NT2/D1 (cell line): ENCODE measurements at regions not wholly inside any gene's neighbourhood (a gene's known extent, or its start where the extent isn't known, plus 50 kb on each side); places are given as distances from the start of the nearest gene placed in this dataset.

ENCODE experiments used
- SUZ12 ChIP-seq: IDR thresholded peaks from 2 replicates; pipeline ENCODE4 v1.6.1; 2011; ENCODE audit not compliant: insufficient read length, insufficient read depth; ENCODE audit errors: extremely low read depth
- YY1 ChIP-seq: IDR thresholded peaks from 2 replicates; pipeline ENCODE4 v1.6.1; 2011; ENCODE audit not compliant: insufficient read length, insufficient read depth
- ZNF274 ChIP-seq: IDR thresholded peaks from 2 replicates; pipeline ENCODE4 v1.6.1; 2011; ENCODE audit warnings: mild to moderate bottlenecking, low read depth, low read length

DNA sequence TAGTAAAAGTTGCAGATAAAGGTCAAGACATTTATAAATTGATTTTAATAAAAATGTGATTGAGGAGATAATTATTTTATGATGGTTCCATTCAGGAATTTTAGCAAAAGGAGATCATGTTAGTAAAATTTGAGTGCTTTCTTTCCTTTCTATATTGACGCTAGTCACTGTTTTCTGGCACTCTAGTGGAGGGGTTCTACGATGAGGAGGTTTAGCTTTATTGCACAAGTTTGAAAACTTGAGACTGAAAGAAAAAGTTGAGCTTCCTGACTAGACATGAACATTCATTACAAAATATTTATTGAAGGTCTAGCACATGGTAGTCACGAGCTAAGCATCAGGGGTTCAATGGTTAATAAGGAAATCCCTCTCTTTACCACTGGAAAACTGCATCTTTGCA, 336.1 kb downstream of the SNAPC1 start:
- TF ChIP-seq SUZ12 (no peak), ZNF274 (no peak), YY1 (no peak)
